ENCODE measurements at regions not wholly inside any gene's neighbourhood (a gene's known extent, or its start where the extent isn't known, plus 50 kb on each side); places are given as distances from the start of the nearest gene placed in this dataset.

GRCh38 chr3:163018067-163018466 lies 1521.5 kb downstream of the OTOL1 start:
- TF ChIP-seq CTCF (IDR thresholded peaks at IDR 0.05) (no peak), POLR2A (IDR thresholded peaks at IDR 0.05) (no peak), EP300 (IDR thresholded peaks at IDR 0.05) (no peak)

Data from tibial nerve (tissue), 4 donors.